GM18861 (cell line): ENCODE measurements at regions not wholly inside any gene's neighbourhood (a gene's known extent, or its start where the extent isn't known, plus 50 kb on each side); places are given as distances from the start of the nearest gene placed in this dataset.

ENCODE experiments used
- ATAC-seq: cut with Tn5 transposase; IDR thresholded peaks from one replicate; pipeline ENCODE4 v1.9.1; 2021; ENCODE audit not compliant: unreplicated experiment

DNA sequence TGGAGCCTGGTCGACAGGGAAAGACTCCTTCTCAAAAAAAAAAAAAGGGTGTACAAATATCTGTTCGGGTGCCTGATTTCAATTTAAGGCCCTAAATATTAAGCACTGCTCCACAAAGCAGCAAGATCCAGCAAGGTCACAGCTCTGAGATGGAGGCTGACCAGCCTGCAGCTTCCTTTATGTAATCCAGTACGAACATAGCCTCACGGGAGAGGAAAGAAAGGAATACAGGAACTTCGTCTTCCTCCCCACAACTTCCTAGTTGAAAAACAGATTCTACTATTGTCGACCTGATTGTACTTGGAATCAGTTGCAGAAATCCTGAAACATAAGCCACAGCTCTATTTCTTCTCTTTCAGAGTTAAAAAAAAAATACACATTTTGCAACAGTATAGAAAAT, 53.5 kb upstream of the TBC1D9 start:
- no peak for ATAC-seq

DNA sequence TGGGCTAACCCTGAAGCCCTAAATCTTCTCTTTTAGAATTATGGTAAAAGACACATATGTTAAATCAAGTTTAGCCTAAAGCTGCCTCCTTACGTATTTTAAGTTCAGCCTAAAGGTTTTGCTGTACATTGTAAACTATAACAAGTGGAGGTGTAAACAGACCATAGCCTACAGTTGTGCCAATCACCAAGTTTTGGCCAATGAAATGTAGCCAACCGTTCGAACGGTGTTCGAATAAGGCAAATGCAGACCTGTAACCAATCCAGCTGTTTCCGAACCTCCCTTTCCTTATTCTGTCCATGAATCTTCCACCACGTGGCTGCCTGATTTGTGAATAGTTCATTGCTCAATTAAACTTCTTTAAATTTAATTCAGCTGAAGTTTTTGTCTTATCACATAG, 52.1 kb upstream of the TBC1D9 start:
- ATAC-seq = no peak

DNA sequence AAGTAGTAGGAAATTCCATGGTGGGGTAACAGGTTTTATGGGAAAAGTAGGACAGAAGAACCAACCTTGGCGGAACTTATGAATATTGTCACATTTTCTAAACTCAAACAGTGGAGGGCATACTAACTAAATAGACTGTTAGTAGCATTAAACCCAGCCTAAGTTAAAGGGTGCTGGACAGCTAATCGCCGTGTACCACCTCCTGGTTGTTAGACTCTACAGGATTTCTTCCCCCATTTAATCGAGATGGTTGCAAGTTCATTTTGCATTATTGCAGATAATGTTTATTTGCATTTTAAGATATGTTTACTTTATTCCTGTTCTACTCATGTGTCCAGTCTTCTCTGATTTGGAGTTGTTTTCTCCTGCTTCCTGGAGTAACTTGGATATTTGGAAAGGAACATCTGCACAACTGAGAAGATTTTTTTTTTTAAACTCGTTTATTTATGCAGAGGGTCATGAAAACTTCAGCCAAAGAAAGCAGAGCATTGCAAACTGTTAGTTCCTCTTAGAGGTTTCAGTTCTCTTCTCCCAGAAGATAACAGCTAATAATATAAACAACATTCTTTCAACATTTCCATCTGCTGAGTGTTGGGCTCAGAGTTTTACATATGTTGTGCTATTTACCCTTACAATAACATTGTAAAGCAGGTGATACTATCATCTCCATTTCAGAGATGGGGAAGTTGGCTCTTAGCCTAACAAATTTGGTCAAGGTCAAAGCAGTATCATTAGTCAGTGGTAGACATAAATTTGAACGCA, 51.5 kb upstream of the TBC1D9 start:
- ATAC-seq = peak; percentile 88

DNA sequence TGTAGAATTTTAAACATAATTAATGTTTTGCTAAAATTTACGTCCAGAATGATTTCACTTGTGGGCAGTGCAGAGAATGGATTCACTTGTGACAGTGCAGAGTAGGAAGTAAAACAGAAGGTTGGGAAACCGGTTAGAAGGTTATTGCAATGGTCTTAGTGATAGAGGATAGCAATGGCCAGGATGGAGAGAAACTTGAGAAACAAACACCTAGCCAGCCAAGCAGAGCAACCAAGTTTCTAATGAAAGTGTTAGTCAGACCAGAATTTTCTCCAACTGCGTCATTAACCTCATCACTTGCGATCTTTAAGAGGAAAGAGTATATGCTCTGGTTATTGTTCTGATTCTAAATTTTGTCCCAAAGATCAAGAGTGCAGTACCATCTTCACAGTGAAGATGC, 50.0 kb upstream of the TBC1D9 start:
- ATAC-seq = peak; percentile 68
